IMR-90 (cell line): ENCODE measurements at regions not wholly inside any gene's neighbourhood (a gene's known extent, or its start where the extent isn't known, plus 50 kb on each side); places are given as distances from the start of the nearest gene placed in this dataset.

ENCODE experiments used
- ATAC-seq: fragments of 200-7000 bp; cut with Tn5 transposase; 2 replicates; pipeline ENCODE4 v1.9.1; 2020; ENCODE audit warnings: low read depth, mild to moderate bottlenecking, moderate library complexity
- BruUV-seq: library from RNA; stranded (reverse); fragments of 400-500 nt; replicated peaks from 2 replicates; lab custom pipeline; 2021; lab: Mats Ljungman, UMichigan
- CTCF ChIA-PET: fragments of 300-600 bp; formaldehyde crosslinking; extraction: SDS; loops from one replicate; lab custom pipeline; 2021; ENCODE audit warnings: antibody characterized with exemption; lab: Yijun Ruan, JAX
- POLR2A ChIA-PET: fragments of 300-600 bp; sonication (Branson Sonifier 250); formaldehyde crosslinking; loops from one replicate; lab custom pipeline; 2022; ENCODE audit warnings: antibody characterized with exemption; ENCODE audit not compliant: unreplicated experiment; lab: Charles Lee
- DNase-seq: peaks from one replicate; pipeline ENCODE4 v3.0.0; 2013
- H2AFZ ChIP-seq: replicated peaks from 2 replicates; pipeline ENCODE3; 2013; ENCODE audit warnings: low read length, mild to moderate bottlenecking; ENCODE audit not compliant: poor library complexity
- H2AK5ac ChIP-seq: 2 replicates; pipeline ENCODE4 v1.6.1; 2013; ENCODE audit warnings: low read depth, low read length, inconsistent platforms
- H2AK9ac ChIP-seq: replicated peaks from 2 replicates; pipeline ENCODE3; 2013; ENCODE audit warnings: mild to moderate bottlenecking, low read depth, low read length, moderate library complexity; ENCODE audit not compliant: poor library complexity
- H2BK120ac ChIP-seq: 2 replicates; pipeline ENCODE4 v1.6.1; 2013; ENCODE audit warnings: low read depth, low read length, inconsistent platforms
- H2BK15ac ChIP-seq: 3 replicates; pipeline ENCODE4 v1.6.1; 2013; ENCODE audit warnings: low read depth, low read length, inconsistent platforms
- H2BK20ac ChIP-seq: 2 replicates; pipeline ENCODE4 v1.6.1; 2013; ENCODE audit warnings: low read depth, mild to moderate bottlenecking, inconsistent platforms, low read length, moderate library complexity
- H2BK5ac ChIP-seq: 2 replicates; pipeline ENCODE4 v1.6.1; 2013; ENCODE audit warnings: mild to moderate bottlenecking, low read depth, low read length, inconsistent platforms; ENCODE audit not compliant: poor library complexity, severe bottlenecking
- H3K14ac ChIP-seq: replicated peaks from 2 replicates; pipeline ENCODE4 v1.6.1; 2013; ENCODE audit warnings: low read depth, low read length, inconsistent platforms
- H3K18ac ChIP-seq: 2 replicates; pipeline ENCODE4 v1.6.1; 2013; ENCODE audit warnings: low read depth, low read length, control low read depth
- H3K23ac ChIP-seq: 2 replicates; pipeline ENCODE4 v1.6.1; 2013; ENCODE audit warnings: low read depth, low read length, inconsistent platforms
- H3K27ac ChIP-seq: 2 replicates; pipeline ENCODE4 v1.5.1; 2013; ENCODE audit warnings: mild to moderate bottlenecking, control low read depth, low read length; ENCODE audit not compliant: insufficient read depth
- H3K27me3 ChIP-seq: 2 replicates; pipeline ENCODE4 v1.6.1; 2013; ENCODE audit warnings: low read length; ENCODE audit not compliant: control insufficient read depth, insufficient read depth
- H3K36me3 ChIP-seq: 2 replicates; pipeline ENCODE4 v1.6.1; 2013; ENCODE audit warnings: low read length, mixed read lengths; ENCODE audit not compliant: control insufficient read depth, insufficient read depth
- H3K4ac ChIP-seq: 2 replicates; pipeline ENCODE4 v1.6.1; 2013; ENCODE audit warnings: low read depth, low read length, inconsistent platforms
- H3K4me1 ChIP-seq: 2 replicates; pipeline ENCODE4 v1.6.1; 2013; ENCODE audit warnings: low read length, mixed read lengths; ENCODE audit not compliant: control insufficient read depth, insufficient read depth
- H3K4me2 ChIP-seq: 2 replicates; pipeline ENCODE4 v1.6.1; 2013; ENCODE audit warnings: low read depth, mild to moderate bottlenecking, control low read depth, low read length, moderate library complexity
- H3K4me3 ChIP-seq: 2 replicates; pipeline ENCODE4 v1.5.1; 2013; ENCODE audit warnings: low read depth, mild to moderate bottlenecking, control low read depth, low read length, moderate library complexity; ENCODE audit not compliant: insufficient read depth
- H3K56ac ChIP-seq: 2 replicates; pipeline ENCODE4 v1.6.1; 2013; ENCODE audit warnings: low read length, inconsistent platforms; ENCODE audit not compliant: insufficient read depth; ENCODE audit errors: extremely low read depth
- H3K79me1 ChIP-seq, 2 experiments: 2 replicates each; pipeline ENCODE4 v1.6.1; 2013; ENCODE audit warnings: low read length in 2 of 2, inconsistent platforms in 1 of 2, low read depth in 1 of 2
- H3K9ac ChIP-seq: 2 replicates; pipeline ENCODE4 v1.6.1; 2013; ENCODE audit warnings: low read depth, low read length, control low read depth
- H3K9me1 ChIP-seq: 2 replicates; pipeline ENCODE4 v1.6.1; 2013; ENCODE audit warnings: low read length, inconsistent platforms; ENCODE audit not compliant: insufficient read depth
- H3K9me3 ChIP-seq: 2 replicates; pipeline ENCODE4 v1.6.1; 2013; ENCODE audit warnings: low read length; ENCODE audit not compliant: control insufficient read depth, insufficient read depth
- H4K20me1 ChIP-seq: 2 replicates; pipeline ENCODE4 v1.6.1; 2013; ENCODE audit warnings: low read length, inconsistent platforms; ENCODE audit not compliant: insufficient read depth
- H4K5ac ChIP-seq: 2 replicates; pipeline ENCODE4 v1.6.1; 2013; ENCODE audit warnings: mild to moderate bottlenecking, low read depth, low read length, control low read depth
- H4K8ac ChIP-seq, 2 experiments: 2 replicates each; pipeline ENCODE4 v1.6.1; 2013; ENCODE audit warnings: low read depth in 2 of 2, low read length in 2 of 2, control low read depth in 1 of 2, inconsistent platforms in 1 of 2
- H4K91ac ChIP-seq: 2 replicates; pipeline ENCODE4 v1.6.1; 2013; ENCODE audit warnings: low read depth, low read length, inconsistent platforms; ENCODE audit not compliant: insufficient read depth
- BHLHE40 ChIP-seq: fragments of 150-350 bp; IDR thresholded peaks from 2 replicates; pipeline ENCODE4 v1.6.1; 2016; ENCODE audit warnings: mild to moderate bottlenecking, low read depth, low read length
- CEBPB ChIP-seq: IDR thresholded peaks from 2 replicates; pipeline ENCODE4 v1.6.1; 2012; ENCODE audit warnings: low read depth, low read length, improper control_type of control experiment
- CHD1 ChIP-seq: IDR thresholded peaks from 2 replicates; pipeline ENCODE4 v1.6.1; 2012; ENCODE audit warnings: low read depth, low read length, improper control_type of control experiment
- CTCF ChIP-seq: conservative IDR thresholded peaks from 2 replicates; pipeline ENCODE4 v1.5.1; 2012; ENCODE audit warnings: mild to moderate bottlenecking, low read depth, low read length, improper control_type of control experiment
- FOS ChIP-seq: fragments of 150-350 bp; IDR thresholded peaks from 2 replicates; pipeline ENCODE4 v1.6.1; 2016; ENCODE audit warnings: low read depth, low read length
- MAFK ChIP-seq: IDR thresholded peaks from 2 replicates; pipeline ENCODE4 v1.6.1; 2012; ENCODE audit warnings: low read depth, low read length, improper control_type of control experiment
- MAZ ChIP-seq: IDR thresholded peaks from 2 replicates; pipeline ENCODE4 v1.6.1; 2012; ENCODE audit warnings: low read depth, mild to moderate bottlenecking, low read length, improper control_type of control experiment, moderate library complexity, borderline replicate concordance
- MXI1 ChIP-seq: IDR thresholded peaks from 2 replicates; pipeline ENCODE4 v1.6.1; 2012; ENCODE audit warnings: low read depth, mild to moderate bottlenecking, low read length, moderate library complexity, borderline replicate concordance
- NFE2L2 ChIP-seq: fragments of 150-350 bp; IDR thresholded peaks from 2 replicates; pipeline ENCODE4 v1.6.1; 2016; ENCODE audit warnings: low read depth, mild to moderate bottlenecking, low read length
- POLR2A ChIP-seq: IDR thresholded peaks from 2 replicates; pipeline ENCODE4 v1.6.1; 2012; ENCODE audit warnings: mild to moderate bottlenecking, low read depth, low read length
- RAD21 ChIP-seq: IDR thresholded peaks from 2 replicates; pipeline ENCODE4 v1.6.1; 2012; ENCODE audit warnings: low read length, improper control_type of control experiment
- RCOR1 ChIP-seq: IDR thresholded peaks from 2 replicates; pipeline ENCODE4 v1.6.1; 2012; ENCODE audit warnings: mild to moderate bottlenecking, low read length, improper control_type of control experiment; ENCODE audit not compliant: insufficient replicate concordance
- RFX5 ChIP-seq: IDR thresholded peaks from 2 replicates; pipeline ENCODE4 v1.8.0; 2012; ENCODE audit warnings: low read depth, mild to moderate bottlenecking, low read length, moderate library complexity
- SMC3 ChIP-seq: fragments of 150-350 bp; IDR thresholded peaks from 2 replicates; pipeline ENCODE4 v1.6.1; 2016; ENCODE audit warnings: low read depth, mild to moderate bottlenecking, antibody characterized with exemption, low read length, moderate library complexity
- WGBS, 2 experiments: methylation state at CpG; one replicate each; pipeline versions ENCODE4 v1.1.5 to v1.1.7; 2013; ENCODE audit warnings: missing lambda C conversion rate in 2 of 2; ENCODE audit not compliant: insufficient read length in 1 of 2; ENCODE audit errors: extremely low coverage in 2 of 2; 5-methylcytosine and 5-hydroxymethylcytosine counted together
- dilution Hi-C: fragments of 300-500 bp; cut with HindIII; formaldehyde crosslinking; loops from one replicate; pipeline ENCODE4 v1.14.3; 2018; ENCODE audit warnings: low sequenced_read_pairs; ENCODE audit not compliant: unreplicated experiment
- in situ Hi-C: fragments of 300-500 bp; cut with MboI; formaldehyde crosslinking; loops from 3 replicates; pipeline ENCODE4 v1.14.3; 2019; ENCODE audit warnings: low sequenced_read_pairs, inconsistent platforms, mixed read lengths
- intact Hi-C: fragments of 100-400 bp; cut with micrococcal nuclease; formaldehyde crosslinking; loops from 2 replicates; pipeline ENCODE4 v1.10.0; 2022
- TF ChIP-seq, protein P1 (sequence below): fragments of 150-350 bp; IDR thresholded peaks from 2 replicates; pipeline ENCODE4 v1.6.1; 2016; ENCODE audit warnings: low read depth, mild to moderate bottlenecking, low read length, moderate library complexity, borderline replicate concordance
- TF ChIP-seq, protein P2 (sequence below): fragments of 150-350 bp; IDR thresholded peaks from 2 replicates; pipeline ENCODE4 v1.6.1; 2017; ENCODE audit warnings: mild to moderate bottlenecking, antibody characterized with exemption, low read length, low read depth

GRCh38 chr14:94962166-94962575 lies 192.3 kb upstream of the GSC start:
- Histone ChIP-seq H3K56ac (no peak overlapping the region), H3K4me2 (no peak overlapping the region), H4K91ac (no peak overlapping the region), H3K9me3 (no peaks in the 10 kb centered on the region), H2BK20ac (no peak overlapping the region), H4K20me1 (no peaks in the 10 kb centered on the region), H2AK5ac (no peak overlapping the region), H3K18ac (no peak overlapping the region), H2AFZ (no peak overlapping the region), H2BK5ac (no peak overlapping the region), H3K27ac (no peak overlapping the region), H3K23ac (no peak overlapping the region), H2AK9ac (no peak overlapping the region), H3K9me1 (no peaks in the 10 kb centered on the region), H3K14ac (no peak overlapping the region), H3K4ac (no peak overlapping the region), H3K4me1 (no peaks in the 10 kb centered on the region), H3K9ac (no peak overlapping the region), H4K5ac (no peak overlapping the region), H3K36me3 (no peaks in the 10 kb centered on the region), H4K8ac (no peak overlapping the region), H3K79me1 (no peaks in the 10 kb centered on the region), H3K27me3 (peaks cover 3% of the 10 kb centered on the region; the same call in 1 of the 2 replicates), H2BK120ac (no peak overlapping the region), H2BK15ac (no peak overlapping the region), H3K4me3 (no peak overlapping the region)
- DNase-seq (no peak), ATAC-seq (no peak)
- WGBS, 2 experiments, result no CpG with 5 or more reads among the region's 7 CpGs
- ChIA-PET POLR2A (no interaction called here), CTCF (no interaction called here)
- no TSS peak for BruUV-seq
- TF ChIP-seq, protein P1, sequence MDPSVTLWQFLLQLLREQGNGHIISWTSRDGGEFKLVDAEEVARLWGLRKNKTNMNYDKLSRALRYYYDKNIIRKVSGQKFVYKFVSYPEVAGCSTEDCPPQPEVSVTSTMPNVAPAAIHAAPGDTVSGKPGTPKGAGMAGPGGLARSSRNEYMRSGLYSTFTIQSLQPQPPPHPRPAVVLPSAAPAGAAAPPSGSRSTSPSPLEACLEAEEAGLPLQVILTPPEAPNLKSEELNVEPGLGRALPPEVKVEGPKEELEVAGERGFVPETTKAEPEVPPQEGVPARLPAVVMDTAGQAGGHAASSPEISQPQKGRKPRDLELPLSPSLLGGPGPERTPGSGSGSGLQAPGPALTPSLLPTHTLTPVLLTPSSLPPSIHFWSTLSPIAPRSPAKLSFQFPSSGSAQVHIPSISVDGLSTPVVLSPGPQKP, result no peak
- TF ChIP-seq MXI1 (no peak), POLR2A (no peak), RFX5 (no peak), RCOR1 (no peak), CEBPB (no peak), MAZ (no peak), NFE2L2 (no peak), FOS (no peak), CTCF (no peak), CHD1 (no peak), SMC3 (no peak), RAD21 (no peak), BHLHE40 (no peak), MAFK (no peak)
- TF ChIP-seq, protein P2, sequence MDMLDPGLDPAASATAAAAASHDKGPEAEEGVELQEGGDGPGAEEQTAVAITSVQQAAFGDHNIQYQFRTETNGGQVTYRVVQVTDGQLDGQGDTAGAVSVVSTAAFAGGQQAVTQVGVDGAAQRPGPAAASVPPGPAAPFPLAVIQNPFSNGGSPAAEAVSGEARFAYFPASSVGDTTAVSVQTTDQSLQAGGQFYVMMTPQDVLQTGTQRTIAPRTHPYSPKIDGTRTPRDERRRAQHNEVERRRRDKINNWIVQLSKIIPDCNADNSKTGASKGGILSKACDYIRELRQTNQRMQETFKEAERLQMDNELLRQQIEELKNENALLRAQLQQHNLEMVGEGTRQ, result no peak
- intact Hi-C loops, result no loop called here
- in situ Hi-C loops, result no loop called here
- dilution Hi-C loops, result no loop called here
